GM21737 (cell line): ENCODE measurements at regions not wholly inside any gene's neighbourhood (a gene's known extent, or its start where the extent isn't known, plus 50 kb on each side); places are given as distances from the start of the nearest gene placed in this dataset.
"Not testable (repeated sequence)": the region's sequence is repeated elsewhere in the genome, so short reads cannot be mapped to it uniquely, and the experiment has no call there.

Source experiments
- ATAC-seq: cut with Tn5 transposase; IDR thresholded peaks from one replicate; pipeline ENCODE4 v1.9.1; 2021; ENCODE audit warnings: mild to moderate bottlenecking, moderate library complexity; ENCODE audit not compliant: unreplicated experiment

- not testable (repeated sequence) for ATAC-seq
Observed at GRCh38 chr5:1596462-1597092, 72.8 kb upstream of the LPCAT1 start.

- peak; percentile 90 for ATAC-seq
Observed at GRCh38 chr5:1594357-1595106, 70.8 kb upstream of the LPCAT1 start.

GRCh38 chr5:1593903-1594356 is 70.2 kb upstream of the LPCAT1 start:
- ATAC-seq, result no peak

GRCh38 chr5:1588071-1588694 is 64.4 kb upstream of the LPCAT1 start:
- ATAC-seq, result not testable (repeated sequence)

GRCh38 chr5:1583081-1583875 is 59.5 kb upstream of the LPCAT1 start:
- not testable (repeated sequence) for ATAC-seq

- ATAC-seq, result not testable (repeated sequence)
Observed at GRCh38 chr5:1579389-1579788, 55.6 kb upstream of the LPCAT1 start.

GRCh38 chr5:1576851-1577250 is 53.1 kb upstream of the LPCAT1 start:
- ATAC-seq, result not testable (repeated sequence)

GRCh38 chr5:1575991-1576714 is 52.4 kb upstream of the LPCAT1 start:
- ATAC-seq, result not testable (repeated sequence)

GRCh38 chr5:1575491-1575890 is 51.7 kb upstream of the LPCAT1 start:
- not testable (repeated sequence) for ATAC-seq

GRCh38 chr5:1574023-1574318 is 50.2 kb upstream of the LPCAT1 start:
- ATAC-seq, result not testable (repeated sequence)

GRCh38 chr5:1573217-1574022 is 49.7 kb upstream of the LPCAT1 start:
- ATAC-seq, result not testable (repeated sequence)
